Loucy (cell line): ENCODE measurements at regions not wholly inside any gene's neighbourhood (a gene's known extent, or its start where the extent isn't known, plus 50 kb on each side); places are given as distances from the start of the nearest gene placed in this dataset.

ENCODE experiments used
- EZH2phosphoT487 ChIP-seq: fragments of 200-600 bp; IDR thresholded peaks from 2 replicates; pipeline ENCODE4 v1.6.1; 2018; ENCODE audit warnings: antibody characterized with exemption, mild to moderate bottlenecking, moderate library complexity, borderline replicate concordance
- TF ChIP-seq, protein P1 (sequence below): fragments of 200-600 bp; sonication (generic); conservative IDR thresholded peaks from 2 replicates; pipeline ENCODE4 v1.5.1; 2014; ENCODE audit warnings: mild to moderate bottlenecking, antibody characterized with exemption, low read length

DNA sequence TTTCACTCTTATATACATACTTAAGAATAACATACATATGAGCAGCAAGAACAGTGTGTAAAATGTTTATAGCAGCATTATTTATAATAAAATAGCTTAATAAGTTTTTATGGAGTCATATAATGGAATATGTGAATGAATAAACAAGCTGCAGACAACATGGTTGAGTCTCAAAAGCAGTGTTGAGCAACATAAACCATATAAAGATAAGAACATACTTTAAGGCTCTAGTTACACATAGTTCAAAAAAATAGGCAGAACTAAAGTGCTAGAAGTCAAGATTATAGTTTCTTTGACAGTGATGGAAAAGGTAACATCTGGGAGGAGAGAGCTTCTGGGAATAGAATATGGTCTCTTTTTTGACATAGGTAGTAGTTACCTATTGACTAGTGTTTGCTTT lies 53.7 kb upstream of the ADAMTS19 start:
- TF ChIP-seq, protein P1, sequence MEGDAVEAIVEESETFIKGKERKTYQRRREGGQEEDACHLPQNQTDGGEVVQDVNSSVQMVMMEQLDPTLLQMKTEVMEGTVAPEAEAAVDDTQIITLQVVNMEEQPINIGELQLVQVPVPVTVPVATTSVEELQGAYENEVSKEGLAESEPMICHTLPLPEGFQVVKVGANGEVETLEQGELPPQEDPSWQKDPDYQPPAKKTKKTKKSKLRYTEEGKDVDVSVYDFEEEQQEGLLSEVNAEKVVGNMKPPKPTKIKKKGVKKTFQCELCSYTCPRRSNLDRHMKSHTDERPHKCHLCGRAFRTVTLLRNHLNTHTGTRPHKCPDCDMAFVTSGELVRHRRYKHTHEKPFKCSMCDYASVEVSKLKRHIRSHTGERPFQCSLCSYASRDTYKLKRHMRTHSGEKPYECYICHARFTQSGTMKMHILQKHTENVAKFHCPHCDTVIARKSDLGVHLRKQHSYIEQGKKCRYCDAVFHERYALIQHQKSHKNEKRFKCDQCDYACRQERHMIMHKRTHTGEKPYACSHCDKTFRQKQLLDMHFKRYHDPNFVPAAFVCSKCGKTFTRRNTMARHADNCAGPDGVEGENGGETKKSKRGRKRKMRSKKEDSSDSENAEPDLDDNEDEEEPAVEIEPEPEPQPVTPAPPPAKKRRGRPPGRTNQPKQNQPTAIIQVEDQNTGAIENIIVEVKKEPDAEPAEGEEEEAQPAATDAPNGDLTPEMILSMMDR, result no peak
- TF ChIP-seq EZH2phosphoT487, result no peak
